ENCODE measurements at regions not wholly inside any gene's neighbourhood (a gene's known extent, or its start where the extent isn't known, plus 50 kb on each side); places are given as distances from the start of the nearest gene placed in this dataset.

- no peak for TF ChIP-seq POLR2A (IDR thresholded peaks at IDR 0.05)
- TF ChIP-seq CTCF (IDR thresholded peaks at IDR 0.05), result no peak
These were observed 152.5 kb downstream of the MRPL14 start for GRCh38 chr6:43974643-43975230.
